Vagina (tissue), 2 donors: ENCODE measurements at regions not wholly inside any gene's neighbourhood (a gene's known extent, or its start where the extent isn't known, plus 50 kb on each side); places are given as distances from the start of the nearest gene placed in this dataset.

Experiments used
- CTCF ChIP-seq, 3 experiments: fragments of 450-650 bp in 2 of 3; fragments of 200-600 bp in 1 of 3; sonication (generic) in 1 of 3; IDR thresholded peaks; one replicate each; pipeline ENCODE4 v1.5.1; 2017 to 2019; ENCODE audit warnings: antibody characterized with exemption in 3 of 3, mild to moderate bottlenecking in 2 of 3, moderate library complexity in 2 of 3
- POLR2AphosphoS5 ChIP-seq, 2 donors: sonication (generic); formaldehyde crosslinking; IDR thresholded peaks; one replicate each; pipeline ENCODE4 v1.9.0; 2017; ENCODE audit warnings: antibody characterized with exemption in 2 of 2, mild to moderate bottlenecking in 2 of 2, low read depth in 1 of 2; ENCODE audit not compliant: insufficient read depth in 1 of 2

- no peak for TF ChIP-seq CTCF (IDR thresholded peaks at IDR 0.05)
- TF ChIP-seq POLR2AphosphoS5 (IDR thresholded peaks at IDR 0.05; ENCODE audit: insufficient read depth in 1 of 2, low read depth in 1 of 2): no peak
Measured at GRCh38 chr18:68429841-68430240, 285.1 kb downstream of the TMX3 start.
